Gastrocnemius medialis (tissue), 4 donors: ENCODE measurements at regions not wholly inside any gene's neighbourhood (a gene's known extent, or its start where the extent isn't known, plus 50 kb on each side); places are given as distances from the start of the nearest gene placed in this dataset.
"Not testable (repeated sequence)": the region's sequence is repeated elsewhere in the genome, so short reads cannot be mapped to it uniquely, and the experiment has no call there.

ENCODE experiments used
- ATAC-seq, 2 donors: fragments of 150-250 bp; one replicate each; pipeline ENCODE4 v1.9.1; 2016
- DNase-seq, 2 donors: peaks; one replicate each; pipeline ENCODE4 v3.0.0-alpha.2; 2019
- H3K27ac ChIP-seq, 4 donors: fragments of 200-600 bp; sonication (generic); 1 replicate in 1 of 4; 2 replicates in 3 of 4; pipeline ENCODE4 v1.5.1; 2016 to 2018; ENCODE audit warnings: mild to moderate bottlenecking in 2 of 4, moderate library complexity in 1 of 4
- H3K27me3 ChIP-seq, 3 donors: fragments of 200-600 bp; sonication (generic) in 2 of 3; 1 replicate in 1 of 3; 2 replicates in 2 of 3; pipeline versions ENCODE4 v1.5.1 to v1.6.0; 2016 to 2019; ENCODE audit warnings: mild to moderate bottlenecking in 1 of 3, moderate library complexity in 1 of 3
- H3K36me3 ChIP-seq, 2 donors: fragments of 200-600 bp; sonication (generic) in 1 of 2; one replicate each; pipeline ENCODE4 v1.5.1; 2017 to 2018
- H3K4me1 ChIP-seq, 2 donors: fragments of 200-600 bp; sonication (generic) in 1 of 2; one replicate each; pipeline ENCODE4 v1.5.1; 2016 to 2017; ENCODE audit warnings: mild to moderate bottlenecking in 2 of 2
- H3K4me3 ChIP-seq, 4 donors: fragments of 200-600 bp; sonication (generic) in 3 of 4; 1 replicate in 1 of 4; 2 replicates in 3 of 4; pipeline ENCODE4 v1.5.1; 2016 to 2019; ENCODE audit warnings: mild to moderate bottlenecking in 2 of 4
- H3K9me3 ChIP-seq, 3 donors: fragments of 200-600 bp; sonication (generic) in 2 of 3; 1 replicate in 1 of 3; 2 replicates in 2 of 3; pipeline ENCODE4 v1.5.1; 2016 to 2019
- POLR2A ChIP-seq, 2 donors: fragments of 450-650 bp; IDR thresholded peaks; one replicate each; pipeline ENCODE4 v1.6.1; 2017; ENCODE audit warnings: antibody characterized with exemption in 2 of 2, mild to moderate bottlenecking in 2 of 2, moderate library complexity in 2 of 2
- in situ Hi-C, 4 donors: fragments of 200-750 bp; cut with MboI; loops; one replicate each; pipeline versions ENCODE4 v1.15.0 to v1.8.0; 2017; ENCODE audit warnings: low sequenced_read_pairs in 4 of 4
- intact Hi-C: fragments of 100-400 bp; cut with DNase I; formaldehyde crosslinking; loops from one replicate; pipeline ENCODE4 v1.15.1; 2023; ENCODE audit warnings: low total_unique reads
- TF ChIP-seq, protein P1 (sequence below), 5 experiments: fragments of 450-650 bp in 3 of 5; fragments of 200-600 bp in 2 of 5; sonication (generic) in 2 of 5; IDR thresholded peaks in 4 of 5; conservative IDR thresholded peaks in 1 of 5; 1 replicate in 4 of 5; 2 replicates in 1 of 5; pipeline ENCODE4 v1.5.1; 2016 to 2019; ENCODE audit warnings: antibody characterized with exemption in 5 of 5, mild to moderate bottlenecking in 3 of 5, moderate library complexity in 3 of 5

DNA sequence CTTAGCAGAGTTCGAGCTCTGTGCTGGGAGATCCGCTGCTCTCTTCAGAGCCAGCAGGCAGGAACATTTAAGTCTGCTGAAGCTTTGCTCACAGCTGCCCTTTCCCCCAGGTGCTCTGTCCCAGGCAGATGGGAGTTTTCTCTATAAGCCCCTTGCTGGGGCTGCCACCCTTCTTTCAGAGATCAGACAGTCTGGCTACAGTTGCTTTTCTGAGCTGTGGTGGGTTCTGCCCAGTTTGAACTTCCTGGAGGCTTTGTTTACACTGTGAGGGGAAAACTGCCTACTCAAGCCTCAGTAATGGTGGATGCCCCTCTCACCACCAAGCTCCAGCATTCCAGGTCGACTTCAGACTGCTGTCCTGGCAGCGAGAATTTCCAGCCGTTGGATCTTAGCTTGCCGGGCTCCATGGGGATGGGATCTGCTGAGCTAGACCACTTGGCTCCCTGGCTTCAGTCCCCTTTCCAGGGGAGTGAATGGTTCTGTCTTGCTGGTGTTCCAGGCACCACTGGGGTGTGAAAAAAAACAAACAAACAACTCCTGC lies 222.7 kb downstream of the UTRN start:
- H3K27me3 ChIP-seq, H3K36me3 ChIP-seq, H3K4me1 ChIP-seq, H3K27ac ChIP-seq, in situ Hi-C loops, ATAC-seq, intact Hi-C loops, H3K9me3 ChIP-seq, DNase-seq, H3K4me3 ChIP-seq: not testable (repeated sequence)

DNA sequence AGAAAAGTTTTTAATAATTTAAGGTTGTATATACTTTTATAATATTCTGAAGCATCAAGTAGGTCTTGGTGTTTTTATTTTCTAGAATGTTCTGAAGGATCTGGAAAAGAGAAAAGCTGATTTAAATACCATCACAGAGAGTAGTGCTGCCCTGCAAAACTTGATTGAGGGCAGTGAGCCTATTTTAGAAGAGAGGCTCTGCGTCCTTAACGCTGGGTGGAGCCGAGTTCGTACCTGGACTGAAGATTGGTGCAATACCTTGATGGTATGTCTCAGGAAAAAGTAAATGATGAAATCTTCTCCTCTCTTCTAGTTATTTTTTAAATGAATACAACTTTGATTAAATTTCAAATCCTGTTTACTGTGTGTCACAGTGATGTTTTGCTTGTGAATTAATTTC lies 225.7 kb downstream of the UTRN start:
- ATAC-seq (no peak), DNase-seq (no peak)
- intact Hi-C loops = no loop called here
- no peak overlapping the region for H3K4me3 ChIP-seq
- TF ChIP-seq, protein P1, sequence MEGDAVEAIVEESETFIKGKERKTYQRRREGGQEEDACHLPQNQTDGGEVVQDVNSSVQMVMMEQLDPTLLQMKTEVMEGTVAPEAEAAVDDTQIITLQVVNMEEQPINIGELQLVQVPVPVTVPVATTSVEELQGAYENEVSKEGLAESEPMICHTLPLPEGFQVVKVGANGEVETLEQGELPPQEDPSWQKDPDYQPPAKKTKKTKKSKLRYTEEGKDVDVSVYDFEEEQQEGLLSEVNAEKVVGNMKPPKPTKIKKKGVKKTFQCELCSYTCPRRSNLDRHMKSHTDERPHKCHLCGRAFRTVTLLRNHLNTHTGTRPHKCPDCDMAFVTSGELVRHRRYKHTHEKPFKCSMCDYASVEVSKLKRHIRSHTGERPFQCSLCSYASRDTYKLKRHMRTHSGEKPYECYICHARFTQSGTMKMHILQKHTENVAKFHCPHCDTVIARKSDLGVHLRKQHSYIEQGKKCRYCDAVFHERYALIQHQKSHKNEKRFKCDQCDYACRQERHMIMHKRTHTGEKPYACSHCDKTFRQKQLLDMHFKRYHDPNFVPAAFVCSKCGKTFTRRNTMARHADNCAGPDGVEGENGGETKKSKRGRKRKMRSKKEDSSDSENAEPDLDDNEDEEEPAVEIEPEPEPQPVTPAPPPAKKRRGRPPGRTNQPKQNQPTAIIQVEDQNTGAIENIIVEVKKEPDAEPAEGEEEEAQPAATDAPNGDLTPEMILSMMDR (IDR thresholded peaks at IDR 0.05 in 4 of 5, conservative IDR thresholded peaks at IDR 0.05 in 1 of 5) = no peak
- no peak for TF ChIP-seq POLR2A (IDR thresholded peaks at IDR 0.05)
- no peaks in the 10 kb centered on the region for H3K4me1 ChIP-seq
- no peak overlapping the region for H3K27ac ChIP-seq
- H3K27me3 ChIP-seq = no peaks in the 10 kb centered on the region
- in situ Hi-C loops = no loop called here
- no peaks in the 10 kb centered on the region for H3K9me3 ChIP-seq
- H3K36me3 ChIP-seq = peaks cover 2 to 31% of the 10 kb centered on the region in 2 donors

DNA sequence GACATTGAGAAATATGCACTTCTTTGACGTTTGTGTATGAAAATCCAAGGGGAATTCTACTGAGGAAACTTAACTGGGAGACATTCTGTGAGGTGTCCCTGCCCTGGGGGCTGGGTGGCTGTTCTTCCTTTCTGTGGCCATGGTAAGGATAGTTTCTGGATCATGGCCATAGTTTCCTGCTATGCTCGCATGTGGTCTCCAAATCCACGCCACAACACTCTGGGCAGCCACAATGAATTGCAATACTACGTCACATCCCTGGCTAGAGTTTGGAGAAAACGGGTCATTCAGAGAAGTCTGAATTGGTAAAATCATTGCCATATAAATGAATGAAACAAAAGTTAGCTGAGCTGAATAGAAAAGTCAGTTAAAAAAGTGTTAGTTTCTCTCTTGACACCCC lies 230.6 kb downstream of the UTRN start:
- Histone ChIP-seq H3K9me3 (no peaks in the 10 kb centered on the region), H3K27me3 (no peaks in the 10 kb centered on the region), H3K27ac (no peak overlapping the region), H3K4me3 (no peak overlapping the region), H3K4me1 (peaks cover 0 to 2% of the 10 kb centered on the region in 2 donors), H3K36me3 (peaks cover 2 to 54% of the 10 kb centered on the region in 2 donors)
- TF ChIP-seq POLR2A (IDR thresholded peaks at IDR 0.05) = no peak
- TF ChIP-seq, protein P1 (IDR thresholded peaks at IDR 0.05 in 4 of 5, conservative IDR thresholded peaks at IDR 0.05 in 1 of 5) = no peak
- in situ Hi-C loops (no loop called here), intact Hi-C loops (no loop called here)
- no peak for ATAC-seq
- DNase-seq = no peak

DNA sequence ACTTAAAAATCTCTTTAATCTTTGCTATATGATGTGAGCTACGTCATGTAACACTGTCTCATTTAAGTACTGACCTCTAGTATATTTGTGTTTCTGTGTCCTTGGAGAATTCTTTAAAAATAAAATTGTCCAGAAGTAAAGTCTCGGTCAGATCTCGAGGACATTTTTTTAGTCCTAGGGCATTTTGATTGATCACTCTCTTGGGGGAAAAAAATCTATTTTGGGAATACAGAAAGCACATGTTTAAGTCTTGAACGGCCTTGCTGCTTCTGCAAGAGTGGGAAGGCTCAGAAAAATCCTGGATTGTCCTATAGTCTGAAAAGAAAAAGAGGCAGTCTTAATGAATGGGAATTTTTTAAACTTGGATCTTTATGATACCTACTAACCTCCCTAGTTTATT lies 234.3 kb downstream of the UTRN start:
- no peak for DNase-seq
- intact Hi-C loops = no loop called here
- Histone ChIP-seq H3K9me3 (no peaks in the 10 kb centered on the region), H3K27ac (no peak overlapping the region), H3K4me3 (no peak overlapping the region), H3K27me3 (no peaks in the 10 kb centered on the region), H3K36me3 (peaks cover 0 to 49% of the 10 kb centered on the region in 2 donors), H3K4me1 (peaks cover 0 to 2% of the 10 kb centered on the region in 2 donors)
- ATAC-seq = no peak
- no peak for TF ChIP-seq POLR2A (IDR thresholded peaks at IDR 0.05)
- TF ChIP-seq, protein P1 (IDR thresholded peaks at IDR 0.05 in 4 of 5, conservative IDR thresholded peaks at IDR 0.05 in 1 of 5) = no peak
- in situ Hi-C loops = no loop called here

DNA sequence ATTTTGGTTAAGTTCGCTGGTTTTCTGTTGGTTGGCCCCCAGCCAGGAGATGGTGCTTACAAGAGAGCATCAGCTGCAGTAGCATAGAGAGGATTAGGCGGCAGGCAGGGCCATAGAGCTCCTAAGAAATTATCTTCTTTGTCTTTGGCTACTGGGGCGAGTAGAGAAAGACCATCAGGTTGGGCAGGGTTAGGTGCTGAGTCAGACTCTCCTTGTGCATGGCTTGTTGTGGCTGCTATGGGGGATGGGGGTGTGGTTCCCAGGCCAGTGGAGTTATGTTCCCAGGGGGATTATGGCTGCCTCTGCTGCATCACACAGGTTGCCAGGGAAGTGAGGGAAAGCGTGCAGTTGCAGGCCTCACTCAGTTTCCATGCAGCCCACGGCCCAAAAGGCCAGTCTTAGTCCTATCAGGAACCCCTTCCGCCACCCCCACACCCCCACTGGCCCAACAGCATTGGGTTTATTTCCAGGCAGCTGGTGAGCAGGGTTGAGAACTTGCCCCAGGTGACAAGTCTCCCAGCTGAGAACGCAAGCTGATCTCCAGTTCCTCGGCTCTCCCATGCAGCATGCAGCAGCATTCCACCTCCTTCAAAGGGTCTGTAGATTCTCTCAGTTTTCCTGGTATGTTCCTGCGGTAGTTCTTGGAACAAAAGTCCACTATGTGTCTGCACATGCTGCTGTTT lies 243.7 kb downstream of the UTRN start:
- TF ChIP-seq, protein P1 (IDR thresholded peaks at IDR 0.05 in 4 of 5, conservative IDR thresholded peaks at IDR 0.05 in 1 of 5) = no peak
- TF ChIP-seq POLR2A (IDR thresholded peaks at IDR 0.05) = no peak
- no peak for ATAC-seq
- in situ Hi-C loops (no loop called here), intact Hi-C loops (no loop called here)
- Histone ChIP-seq H3K36me3 (peaks cover 0 to 2% of the 10 kb centered on the region in 2 donors), H3K27ac (no peak overlapping the region), H3K4me1 (peaks cover 2 to 3% of the 10 kb centered on the region in 2 donors), H3K4me3 (no peak overlapping the region), H3K27me3 (no peaks in the 10 kb centered on the region), H3K9me3 (no peaks in the 10 kb centered on the region)
- DNase-seq = no peak
